GM12891 (cell line): ENCODE measurements at regions not wholly inside any gene's neighbourhood (a gene's known extent, or its start where the extent isn't known, plus 50 kb on each side); places are given as distances from the start of the nearest gene placed in this dataset.

Experiments
- PAX5 ChIP-seq: IDR thresholded peaks from 2 replicates; pipeline ENCODE4 v1.6.1; 2011; ENCODE audit warnings: low read length, moderate library complexity, mild to moderate bottlenecking; ENCODE audit not compliant: insufficient read depth, severe bottlenecking
- POLR2A ChIP-seq: IDR thresholded peaks from 2 replicates; pipeline ENCODE4 v1.6.1; 2011; ENCODE audit warnings: low read depth, low read length, control low read depth
- POLR2AphosphoS5 ChIP-seq: IDR thresholded peaks from 2 replicates; pipeline ENCODE4 v1.6.1; 2011; ENCODE audit warnings: low read depth, low read length, control low read depth
- POU2F2 ChIP-seq: IDR thresholded peaks from 2 replicates; pipeline ENCODE4 v1.6.1; 2011; ENCODE audit warnings: low read depth, mild to moderate bottlenecking, control low read depth, low read length, moderate library complexity
- TAF1 ChIP-seq: IDR thresholded peaks from 2 replicates; pipeline ENCODE4 v1.6.1; 2011; ENCODE audit warnings: low read depth, low read length, control low read depth

GRCh38 chr6:137740091-137740755 is 126.8 kb upstream of the TNFAIP3 start:
- TF ChIP-seq POLR2A (no peak), POLR2AphosphoS5 (no peak), TAF1 (no peak), POU2F2 (no peak), PAX5 (no peak)
